Esophagus squamous epithelium (tissue), 5 donors: ENCODE measurements at regions not wholly inside any gene's neighbourhood (a gene's known extent, or its start where the extent isn't known, plus 50 kb on each side); places are given as distances from the start of the nearest gene placed in this dataset.

Source experiments
- DNase-seq: peaks from one replicate; lab custom pipeline; 2025; lab: John Stamatoyannopoulos, UW
- H3K27ac ChIP-seq, 4 donors: fragments of 200-600 bp; sonication (generic); one replicate each; pipeline ENCODE4 v1.5.1; 2016 to 2019; ENCODE audit warnings: mild to moderate bottlenecking in 1 of 4
- H3K27me3 ChIP-seq, 4 donors: fragments of 200-600 bp; sonication (generic); 1 replicate in 3 of 4; 2 replicates in 1 of 4; pipeline versions ENCODE4 v1.5.1 to v1.6.0; 2017 to 2021; ENCODE audit warnings: antibody characterized with exemption in 1 of 4
- H3K36me3 ChIP-seq, 3 donors: fragments of 200-600 bp; sonication (generic); one replicate each; pipeline ENCODE4 v1.5.1; 2016 to 2019
- H3K4me1 ChIP-seq, 3 donors: fragments of 200-600 bp; sonication (generic); one replicate each; pipeline ENCODE4 v1.5.1; 2017 to 2019
- H3K4me3 ChIP-seq, 4 donors: fragments of 200-600 bp; sonication (generic); 1 replicate in 3 of 4; 2 replicates in 1 of 4; pipeline ENCODE4 v1.5.1; 2016 to 2019; ENCODE audit warnings: mild to moderate bottlenecking in 2 of 4, moderate library complexity in 1 of 4
- H3K9me3 ChIP-seq, 3 donors: fragments of 200-600 bp; sonication (generic); one replicate each; pipeline ENCODE4 v1.5.1; 2016 to 2019
- CTCF ChIP-seq, 6 experiments: fragments of 450-650 bp in 4 of 6; fragments of 200-600 bp in 2 of 6; sonication (generic) in 2 of 6; IDR thresholded peaks; one replicate each; pipeline ENCODE4 v1.5.1; 2016 to 2019; ENCODE audit warnings: antibody characterized with exemption in 6 of 6, mild to moderate bottlenecking in 4 of 6, moderate library complexity in 4 of 6
- POLR2A ChIP-seq, 4 donors: fragments of 450-650 bp; IDR thresholded peaks; one replicate each; pipeline ENCODE4 v1.6.1; 2017; ENCODE audit warnings: antibody characterized with exemption in 4 of 4, mild to moderate bottlenecking in 4 of 4, moderate library complexity in 3 of 4
- WGBS, 2 donors: methylation state at CpG; one replicate each; pipeline ENCODE4 v1.1.5; 2018; 5-methylcytosine and 5-hydroxymethylcytosine counted together
- intact Hi-C: fragments of 100-400 bp; cut with DNase I; formaldehyde crosslinking; loops from one replicate; pipeline ENCODE4 v1.15.0; 2022
- donor health status: DM: yes; HTN: yes; CAD: no.

- Histone ChIP-seq H3K4me3 (no peak overlapping the region), H3K9me3 (no peaks in the 10 kb centered on the region), H3K36me3 (no peaks in the 10 kb centered on the region), H3K4me1 (no peaks in the 10 kb centered on the region), H3K27ac (no peak overlapping the region), H3K27me3 (peaks cover 0 to 62% (median 0%) of the 10 kb centered on the region in 4 donors)
- TF ChIP-seq CTCF (IDR thresholded peaks at IDR 0.05) (no peak), POLR2A (IDR thresholded peaks at IDR 0.05) (no peak)
- WGBS, 2 donors: 21 to 43% methylated on average over 4 of the region's 4 CpGs
- no peak for DNase-seq
- intact Hi-C loops: no loop called here
Observed at GRCh38 chr3:10695595-10696285, 120.3 kb upstream of the SLC6A11 start.

GRCh38 chr3:10697918-10698317 lies 118.1 kb upstream of the SLC6A11 start:
- 40 to 61% methylated on average over 1 to 2 of the region's 4 CpGs for WGBS, 2 donors
- TF ChIP-seq CTCF (IDR thresholded peaks at IDR 0.05) (no peak), POLR2A (IDR thresholded peaks at IDR 0.05) (no peak)
- H3K9me3 ChIP-seq: no peaks in the 10 kb centered on the region
- no peaks in the 10 kb centered on the region for H3K36me3 ChIP-seq
- H3K4me1 ChIP-seq: no peaks in the 10 kb centered on the region
- no peak overlapping the region for H3K27ac ChIP-seq
- peaks cover 0 to 69% (median 0%) of the 10 kb centered on the region in 4 donors for H3K27me3 ChIP-seq
- no peak for DNase-seq
- intact Hi-C loops: no loop called here
- H3K4me3 ChIP-seq: no peak overlapping the region

- DNase-seq: no peak
- WGBS, 2 donors: 59 to 68% methylated on average over 2 of the region's 2 CpGs
- Histone ChIP-seq H3K27me3 (peaks cover 0 to 89% (median 2%) of the 10 kb centered on the region in 4 donors), H3K4me1 (no peaks in the 10 kb centered on the region), H3K9me3 (no peaks in the 10 kb centered on the region), H3K4me3 (no peak overlapping the region), H3K36me3 (no peaks in the 10 kb centered on the region), H3K27ac (no peak overlapping the region)
- TF ChIP-seq CTCF (IDR thresholded peaks at IDR 0.05) (no peak), POLR2A (IDR thresholded peaks at IDR 0.05) (no peak)
- intact Hi-C loops: no loop called here
Observed at GRCh38 chr3:10700821-10701220, 115.2 kb upstream of the SLC6A11 start.

GRCh38 chr3:10702961-10703740 lies 112.9 kb upstream of the SLC6A11 start:
- peaks cover 0 to 12% (median 0%) of the 10 kb centered on the region in 3 donors for H3K4me1 ChIP-seq
- no peak overlapping the region for H3K4me3 ChIP-seq
- H3K36me3 ChIP-seq: no peaks in the 10 kb centered on the region
- WGBS, 2 donors: 35 to 38% methylated on average over 13 to 14 of the region's 14 CpGs
- no peak overlapping the region for H3K27ac ChIP-seq
- intact Hi-C loops: no loop called here
- TF ChIP-seq POLR2A (IDR thresholded peaks at IDR 0.05) (no peak), CTCF (IDR thresholded peaks at IDR 0.05) (no peak)
- DNase-seq: no peak
- H3K9me3 ChIP-seq: no peaks in the 10 kb centered on the region
- peaks cover 0 to 92% (median 14%) of the 10 kb centered on the region in 4 donors for H3K27me3 ChIP-seq

GRCh38 chr3:10703875-10704274 lies 112.2 kb upstream of the SLC6A11 start:
- no peaks in the 10 kb centered on the region for H3K9me3 ChIP-seq
- no peaks in the 10 kb centered on the region for H3K36me3 ChIP-seq
- H3K27me3 ChIP-seq: peaks cover 0 to 93% (median 14%) of the 10 kb centered on the region in 4 donors
- WGBS, 2 donors: 49 to 55% methylated on average over 5 of the region's 5 CpGs
- no peak overlapping the region for H3K27ac ChIP-seq
- H3K4me3 ChIP-seq: no peak overlapping the region
- intact Hi-C loops: no loop called here
- no peak for DNase-seq
- peaks cover 0 to 14% (median 0%) of the 10 kb centered on the region in 3 donors for H3K4me1 ChIP-seq
- no peak for TF ChIP-seq POLR2A (IDR thresholded peaks at IDR 0.05)
- TF ChIP-seq CTCF (IDR thresholded peaks at IDR 0.05): peak in 2 of 6 experiments; percentile 4 to 23
